ENCODE measurements at regions not wholly inside any gene's neighbourhood (a gene's known extent, or its start where the extent isn't known, plus 50 kb on each side); places are given as distances from the start of the nearest gene placed in this dataset.
A peak's percentile ranks its signal among the peaks of the same experiment; 100 is the strongest.
"Not testable (repeated sequence)": the region's sequence is repeated elsewhere in the genome, so short reads cannot be mapped to it uniquely, and the experiment has no call there.

DNA sequence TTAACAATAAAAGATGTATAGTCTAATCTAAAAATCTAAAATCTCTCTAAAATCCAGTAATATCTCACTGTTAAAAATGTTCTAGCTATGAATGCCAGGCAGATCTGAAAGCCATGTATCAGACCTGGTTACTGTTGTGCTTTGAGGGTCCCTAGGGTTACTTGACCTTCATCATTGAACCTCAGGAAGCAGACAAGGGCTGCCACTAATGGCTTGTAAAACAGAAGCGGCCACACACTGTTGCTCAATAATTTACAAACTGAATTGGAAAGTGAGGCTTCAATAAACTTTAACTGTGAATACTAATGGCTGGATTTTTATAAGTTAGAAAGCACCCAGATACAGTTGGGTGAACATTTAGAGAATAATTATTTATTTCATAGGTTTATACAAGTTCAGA is 198.0 kb upstream of the RPS23 start:
- no peak for DNase-seq

DNA sequence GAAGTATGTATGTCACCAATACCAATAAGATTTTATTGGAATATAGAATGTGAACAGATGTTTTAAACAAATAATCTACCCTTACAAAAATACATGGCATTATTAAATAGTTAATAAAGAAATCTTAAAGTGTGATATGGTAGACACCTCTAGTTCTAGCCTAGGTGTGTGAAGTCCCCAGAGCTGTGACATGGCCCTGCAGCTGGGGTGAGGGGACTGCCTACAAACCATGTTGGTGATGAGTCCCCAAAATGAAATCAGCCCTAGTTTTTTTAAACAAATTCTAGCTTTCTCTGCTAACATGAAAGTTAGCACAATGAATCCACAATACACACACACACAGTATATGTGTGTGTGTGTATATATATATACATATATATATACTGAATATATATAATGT is 195.1 kb upstream of the RPS23 start:
- no peak for DNase-seq

GRCh38 chr5:82470185-82470994 is 192.2 kb upstream of the RPS23 start:
- DNase-seq: no peak

- DNase-seq: no peak
Measured at GRCh38 chr5:82466986-82467561, 188.9 kb upstream of the RPS23 start.

DNA sequence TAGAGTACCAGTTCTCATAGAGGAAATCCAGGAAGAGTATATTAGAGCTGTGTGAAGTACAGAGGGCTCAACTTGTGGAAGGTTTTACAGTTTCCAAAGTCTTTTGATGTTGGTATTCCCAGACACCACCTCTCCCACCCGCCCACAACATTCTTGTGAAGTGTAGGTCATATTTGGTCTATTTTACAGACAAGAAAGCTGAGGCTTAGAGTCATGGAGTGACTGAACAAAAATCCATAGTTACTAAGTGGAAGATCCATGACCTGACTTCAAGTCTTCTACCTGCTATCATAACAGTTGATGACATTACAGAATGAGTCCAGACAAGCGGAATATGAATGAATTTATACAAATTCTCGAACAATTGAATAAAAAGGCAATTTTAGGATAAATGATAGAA is 187.1 kb upstream of the RPS23 start:
- DNase-seq: no peak

- DNase-seq: no peak
Measured at GRCh38 chr5:82459626-82460025, 181.5 kb upstream of the RPS23 start.

- DNase-seq: not testable (repeated sequence)
Measured at GRCh38 chr5:82455317-82455716, 177.2 kb upstream of the RPS23 start.

DNA sequence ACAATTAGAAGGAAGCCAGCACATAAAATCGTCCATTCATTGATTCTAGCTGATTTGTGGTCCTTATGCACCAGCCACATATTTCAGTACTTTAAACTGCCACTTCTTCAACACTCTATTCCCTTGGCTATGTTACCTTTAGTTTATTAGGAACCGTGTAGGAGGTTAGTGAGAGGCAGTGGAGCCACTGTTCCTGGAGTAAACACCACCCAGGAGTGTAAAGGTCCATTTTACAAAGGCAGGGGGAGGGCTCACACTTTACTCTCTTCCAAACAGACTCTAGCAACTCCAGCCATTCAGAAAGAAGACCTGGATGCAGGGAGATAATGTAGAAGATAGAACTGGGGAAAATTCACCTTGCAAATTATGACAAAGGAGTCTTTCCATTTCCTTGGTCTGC is 170.2 kb upstream of the RPS23 start:
- DNase-seq: no peak

GRCh38 chr5:82447913-82448312 is 169.8 kb upstream of the RPS23 start:
- DNase-seq: no peak

- DNase-seq: no peak
Measured at GRCh38 chr5:82446809-82447208, 168.7 kb upstream of the RPS23 start.

- no peak for DNase-seq
Measured at GRCh38 chr5:82445726-82446335, 167.7 kb upstream of the RPS23 start.

DNA sequence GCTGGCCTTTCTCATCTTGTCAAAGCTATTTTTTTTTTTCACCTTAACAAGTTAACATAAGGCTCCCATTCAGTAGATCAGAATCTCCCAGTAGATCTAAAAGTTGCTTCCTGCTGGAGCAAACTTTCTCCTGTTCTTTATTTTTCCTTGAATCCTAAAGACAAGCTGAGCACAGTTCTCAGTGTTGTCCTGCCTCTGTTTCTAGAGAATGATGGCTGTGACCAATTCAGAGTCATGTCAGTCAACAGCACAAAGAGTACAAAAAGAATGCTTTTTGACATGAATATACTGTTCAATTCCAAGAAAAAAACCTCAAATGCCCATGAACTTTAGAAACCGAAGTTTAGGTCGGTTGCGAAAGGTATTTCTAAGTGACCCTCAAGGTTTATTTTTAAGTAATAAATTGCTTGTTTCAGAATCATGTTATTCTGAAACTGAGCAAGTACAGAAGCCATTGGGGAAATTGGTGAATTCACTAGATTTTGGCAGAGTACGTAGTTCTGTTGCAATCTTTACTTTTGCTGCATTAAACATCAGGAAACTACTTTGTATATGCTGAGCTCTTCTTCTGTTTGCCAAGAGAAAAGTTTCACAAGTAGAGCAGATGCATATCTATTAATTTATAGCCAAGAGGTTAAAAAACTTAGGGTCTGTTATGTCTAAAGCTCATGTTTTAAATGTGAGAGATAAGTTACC is 161.7 kb upstream of the RPS23 start:
- peak in 1 of 2 donors; percentile 25 for DNase-seq

DNA sequence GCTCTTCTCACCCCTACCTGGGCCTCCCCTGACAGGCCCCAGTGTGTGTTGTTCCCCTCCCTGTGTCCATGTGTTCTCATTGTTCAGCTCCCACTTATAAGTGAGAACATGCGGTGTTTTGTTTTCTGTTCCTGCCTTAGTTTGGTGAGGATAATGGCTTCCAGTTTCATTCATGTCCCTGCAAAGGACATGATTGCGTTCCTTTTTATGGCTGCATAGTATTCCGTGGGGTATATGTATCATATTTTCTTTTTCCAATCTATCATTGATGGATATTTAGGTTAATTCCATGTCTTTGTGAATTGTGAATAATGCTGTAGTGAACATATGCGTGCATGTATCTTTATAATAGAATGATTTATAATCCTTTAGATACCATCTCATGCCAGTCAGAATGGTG is 159.4 kb upstream of the RPS23 start:
- DNase-seq: not testable (repeated sequence)

GRCh38 chr5:82436291-82436690 is 158.1 kb upstream of the RPS23 start:
- DNase-seq: no peak

DNA sequence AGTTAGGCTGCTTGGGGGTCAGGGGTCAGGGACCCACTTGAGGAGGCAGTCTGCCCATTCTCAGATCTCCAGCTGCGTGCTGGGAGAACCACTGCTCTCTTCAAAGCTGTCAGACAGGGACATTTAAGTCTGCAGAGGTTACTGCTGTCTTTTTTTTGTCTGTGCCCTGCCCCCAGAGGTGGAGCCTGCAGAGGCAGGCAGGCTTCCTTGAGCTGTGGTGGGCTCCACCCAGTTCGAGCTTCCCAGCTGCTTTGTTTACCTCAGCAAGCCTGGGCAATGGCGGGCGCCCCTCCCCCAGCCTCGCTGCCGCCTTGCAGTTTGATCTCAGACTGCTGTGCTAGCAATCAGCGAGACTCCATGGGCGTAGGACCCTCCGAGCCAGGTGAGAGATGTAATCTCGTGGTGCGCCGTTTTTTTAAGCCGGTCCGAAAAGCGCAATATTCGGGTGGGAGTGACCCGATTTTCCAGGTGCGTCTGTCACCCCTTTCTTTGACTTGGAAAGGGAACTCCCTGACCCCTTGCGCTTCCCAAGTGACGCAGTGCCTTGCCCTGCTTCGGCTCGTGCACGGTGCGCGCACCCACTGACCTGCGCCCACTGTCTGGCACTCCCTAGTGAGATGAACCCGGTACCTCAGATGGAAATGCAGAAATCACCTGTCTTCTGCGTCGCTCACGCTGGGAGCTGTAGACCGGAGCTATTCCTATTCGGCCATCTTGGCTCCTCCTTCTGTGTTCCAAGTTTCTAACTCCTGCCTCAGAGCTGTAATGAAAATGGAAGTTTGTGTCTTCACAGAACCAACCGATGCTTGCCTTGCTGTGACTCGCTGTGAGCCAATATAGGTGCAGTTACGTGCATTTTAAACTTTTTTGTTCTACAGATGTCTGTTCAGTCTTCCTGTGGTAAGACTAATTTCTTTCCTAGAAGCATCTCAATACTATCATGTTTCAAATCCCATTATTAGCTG is 156.8 kb upstream of the RPS23 start:
- not testable (repeated sequence) for DNase-seq

GRCh38 chr5:82426464-82427154 is 148.5 kb upstream of the RPS23 start:
- no peak for DNase-seq

DNA sequence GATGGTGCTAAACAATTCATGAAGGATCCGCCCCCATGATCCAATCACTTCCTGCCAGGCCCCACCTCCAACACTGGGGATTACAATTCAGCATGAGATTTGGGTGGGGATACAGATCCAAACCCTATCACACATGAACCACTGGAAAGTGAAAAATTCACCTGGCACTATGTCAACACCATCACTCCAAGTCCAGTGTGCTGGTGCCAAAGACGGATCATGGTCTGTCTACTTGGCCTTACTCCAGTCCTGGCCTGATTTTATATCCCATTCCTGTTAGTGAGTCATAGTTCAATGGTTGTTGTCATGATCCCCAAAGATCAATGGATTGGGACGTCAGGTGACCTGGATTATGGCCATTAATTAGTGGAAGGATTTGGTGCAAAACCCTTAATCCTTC is 147.4 kb upstream of the RPS23 start:
- no peak for DNase-seq

GRCh38 chr5:82424211-82424610 is 146.1 kb upstream of the RPS23 start:
- DNase-seq: no peak

GRCh38 chr5:82422751-82423181 is 144.6 kb upstream of the RPS23 start:
- DNase-seq: peak; percentile 31 to 76

DNA sequence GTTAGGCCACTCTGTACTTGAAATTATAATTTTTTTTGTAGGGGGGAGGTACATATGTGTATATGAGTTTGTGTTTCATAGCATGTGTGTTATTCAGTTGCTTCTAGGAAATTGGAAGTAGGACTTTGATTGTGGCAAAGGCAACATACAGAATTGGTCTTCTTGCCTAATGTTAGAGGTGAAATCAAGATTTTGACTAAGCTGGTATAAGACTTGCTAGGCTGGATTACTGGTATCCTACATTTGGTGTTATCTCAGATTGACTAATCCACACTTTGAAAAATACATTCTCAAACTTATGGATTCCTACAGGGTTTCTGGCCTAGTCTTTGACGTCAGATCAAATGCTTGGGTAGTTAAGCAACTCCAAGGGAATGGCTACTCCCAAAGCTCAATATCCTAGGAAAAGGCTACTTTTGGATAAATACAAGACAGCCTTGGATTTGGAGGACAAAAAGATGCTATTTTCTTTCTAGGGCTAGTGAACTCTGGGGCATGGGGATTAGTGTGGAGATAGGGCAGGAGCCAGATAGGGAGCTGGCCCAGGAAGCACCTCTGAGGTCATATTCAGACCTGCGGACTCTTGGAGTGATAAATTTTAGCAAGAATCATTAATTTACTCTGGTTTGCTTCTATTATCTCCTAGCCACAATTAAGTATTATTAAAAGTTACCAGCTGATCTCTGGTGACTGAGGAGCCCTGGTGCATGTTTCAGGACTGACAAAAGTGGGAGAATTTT is 144.0 kb upstream of the RPS23 start:
- DNase-seq: no peak

DNA sequence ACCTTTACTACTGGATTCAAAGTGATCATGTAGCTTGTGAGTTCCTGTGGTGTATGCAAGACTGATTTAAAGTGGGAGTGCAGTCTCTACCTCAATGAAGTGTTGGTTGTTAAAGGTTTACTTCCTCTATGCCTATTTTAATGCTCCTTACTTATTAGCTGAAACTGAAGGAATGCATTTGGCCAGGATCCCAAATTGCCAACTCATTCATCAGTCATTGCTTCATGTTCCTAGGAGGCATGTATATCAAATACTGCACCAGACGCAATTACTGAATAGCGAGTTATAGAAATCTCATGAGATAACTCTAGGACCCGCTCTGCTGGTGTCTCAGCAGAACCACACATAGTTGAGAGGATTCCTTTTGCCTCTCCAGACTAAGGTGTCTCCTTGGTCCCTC is 143.0 kb upstream of the RPS23 start:
- no peak for DNase-seq
